GM18870 (cell line): ENCODE measurements at regions not wholly inside any gene's neighbourhood (a gene's known extent, or its start where the extent isn't known, plus 50 kb on each side); places are given as distances from the start of the nearest gene placed in this dataset.

Experiments used
- ATAC-seq: cut with Tn5 transposase; IDR thresholded peaks from one replicate; pipeline ENCODE4 v1.9.1; 2021; ENCODE audit warnings: moderate library complexity; ENCODE audit not compliant: unreplicated experiment

DNA sequence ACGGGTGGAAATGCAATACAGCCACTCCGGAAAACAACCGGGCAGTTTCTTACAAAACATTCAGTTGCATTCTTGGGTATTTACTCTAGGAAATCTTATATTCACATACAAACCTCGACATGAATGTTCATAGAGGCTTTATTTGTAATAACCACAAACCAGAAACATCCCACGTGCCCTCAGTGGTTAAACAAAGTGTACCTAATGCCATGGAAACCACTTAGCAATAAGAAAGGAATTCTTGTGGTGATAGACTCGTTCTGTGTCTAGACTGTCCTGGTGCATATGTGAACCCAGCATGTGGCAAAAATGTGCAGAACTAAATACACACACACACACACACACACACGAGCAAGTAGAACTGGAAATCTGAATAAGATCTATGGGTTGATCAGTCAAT lies 1073.3 kb downstream of the TBC1D22A start:
- ATAC-seq = no peak

DNA sequence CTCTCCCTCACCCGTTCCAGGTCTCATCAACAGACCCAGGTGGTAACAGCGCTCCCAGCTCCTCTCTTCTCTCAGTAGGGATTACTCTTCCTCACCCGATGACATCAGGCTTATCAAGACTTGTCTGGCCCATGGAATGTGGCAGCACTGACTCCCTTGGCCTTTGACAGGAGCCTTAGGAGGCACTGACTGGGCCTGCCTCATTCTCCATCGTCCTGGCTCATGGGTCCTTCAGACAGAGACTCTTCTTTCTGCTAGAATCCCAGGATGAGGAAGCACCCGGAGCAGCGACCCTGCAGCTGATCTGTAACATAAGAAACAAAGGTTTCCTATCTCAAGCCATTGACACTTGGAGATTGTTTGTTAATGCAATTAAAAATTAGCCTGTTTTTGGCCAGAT lies 1063.6 kb downstream of the TBC1D22A start:
- ATAC-seq = no peak

DNA sequence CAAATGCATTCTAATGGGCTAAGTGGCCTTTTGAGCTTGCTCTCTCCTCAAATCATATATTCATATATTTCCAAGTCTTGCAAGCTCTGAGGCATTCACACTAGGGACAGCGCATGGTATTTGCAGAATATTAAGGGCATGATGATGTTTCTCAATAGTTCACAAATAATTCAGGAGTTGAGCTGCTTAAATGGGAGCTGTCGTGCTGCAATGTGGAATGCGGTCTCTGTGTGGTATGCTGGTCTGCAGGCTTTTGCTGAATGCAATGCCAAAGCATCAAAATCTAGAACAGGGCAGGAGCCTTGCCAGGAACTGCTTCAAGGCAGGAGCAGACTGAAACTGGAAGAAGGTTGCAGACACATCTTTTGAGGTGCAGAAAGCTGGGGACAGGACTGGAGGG lies 1060.0 kb downstream of the TBC1D22A start:
- no peak for ATAC-seq

DNA sequence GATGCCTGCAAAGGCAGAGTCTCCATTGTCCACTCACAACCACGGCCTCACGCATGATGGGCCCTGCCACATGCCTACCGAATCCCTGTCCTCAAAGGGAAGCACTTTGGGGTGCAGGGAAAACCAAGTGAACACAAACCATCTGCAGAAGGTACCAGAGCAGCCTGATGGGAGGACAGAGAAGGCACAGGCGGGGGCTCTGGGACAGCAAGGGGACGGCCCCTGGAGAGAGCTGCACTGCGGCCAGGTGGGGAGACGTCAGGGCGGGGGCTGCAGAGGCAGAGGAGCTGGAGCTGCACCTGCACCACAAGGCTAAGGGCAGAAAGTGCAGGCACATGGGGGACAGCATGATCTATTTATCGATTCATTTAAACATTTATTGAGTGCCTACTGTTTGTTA lies 1056.0 kb downstream of the TBC1D22A start:
- ATAC-seq = no peak

DNA sequence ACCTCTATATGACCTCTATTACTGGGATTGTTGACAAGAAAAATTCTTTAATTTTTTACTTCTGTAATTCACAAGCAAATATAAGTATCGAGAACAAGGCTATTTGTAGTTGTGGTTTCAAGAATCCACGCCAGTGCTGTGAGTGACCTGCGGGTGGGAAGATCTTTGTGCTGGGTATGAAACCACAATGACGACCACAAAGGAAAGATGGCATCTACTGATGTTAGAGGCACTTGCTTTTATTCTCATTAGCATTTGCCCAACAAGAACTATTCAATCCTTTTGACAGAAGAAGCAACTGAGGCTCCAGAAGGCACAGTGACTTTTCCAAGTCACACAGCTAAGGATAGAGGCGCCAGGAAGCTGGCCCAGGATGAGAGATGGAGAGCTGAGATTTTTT lies 1054.9 kb downstream of the TBC1D22A start:
- ATAC-seq = no peak

DNA sequence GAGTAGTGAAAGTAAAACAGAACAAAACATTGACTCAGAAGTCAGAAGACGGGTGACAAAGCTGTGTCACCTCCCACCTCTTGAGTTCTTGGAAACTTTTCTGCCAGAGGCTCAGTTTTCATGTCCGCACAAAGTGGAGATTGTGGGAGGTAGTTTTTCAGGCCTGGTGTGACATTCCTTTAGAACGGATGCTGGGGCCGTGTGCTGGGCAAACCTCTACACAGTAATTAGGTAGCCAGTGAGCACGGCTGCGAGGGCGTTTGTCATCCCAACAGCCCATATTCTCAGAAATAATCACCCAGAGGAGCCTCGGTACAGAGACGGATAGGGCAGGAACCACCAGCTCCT lies 1054.4 kb downstream of the TBC1D22A start:
- ATAC-seq = no peak

DNA sequence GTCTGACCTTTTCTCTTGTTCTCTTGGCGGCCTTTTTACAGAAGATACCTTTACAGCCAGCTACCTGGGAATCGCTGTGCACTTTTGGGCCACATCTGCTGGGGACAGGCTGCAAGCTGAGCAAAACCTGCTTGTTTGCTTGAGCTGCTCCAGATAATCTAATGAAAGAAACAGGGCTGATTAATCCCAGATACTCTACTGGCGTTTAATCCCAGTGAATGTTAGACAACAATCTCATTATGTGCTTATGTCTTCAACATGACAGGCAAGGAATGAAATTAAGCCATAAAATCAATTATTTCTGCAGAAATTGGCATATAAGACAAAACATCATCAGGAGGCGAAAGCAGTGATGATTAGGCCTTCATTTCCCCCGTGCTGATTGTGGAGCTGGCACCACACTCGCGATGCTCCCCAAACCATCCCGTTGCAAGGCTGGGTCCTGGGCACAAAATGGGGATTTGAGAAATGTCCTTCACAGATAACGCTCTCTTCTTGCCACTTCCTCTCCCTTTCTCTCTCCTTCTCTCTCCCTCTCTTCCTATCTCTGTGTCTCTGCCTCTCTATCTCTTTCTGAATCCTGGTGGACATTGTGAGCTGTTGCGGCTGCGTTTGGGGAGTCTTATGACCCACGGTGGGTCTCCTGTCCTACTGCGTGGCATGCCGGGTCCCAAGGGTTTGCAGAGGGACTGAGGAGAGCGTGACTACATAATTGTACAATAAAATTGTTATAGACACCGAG lies 1053.8 kb downstream of the TBC1D22A start:
- no peak for ATAC-seq

DNA sequence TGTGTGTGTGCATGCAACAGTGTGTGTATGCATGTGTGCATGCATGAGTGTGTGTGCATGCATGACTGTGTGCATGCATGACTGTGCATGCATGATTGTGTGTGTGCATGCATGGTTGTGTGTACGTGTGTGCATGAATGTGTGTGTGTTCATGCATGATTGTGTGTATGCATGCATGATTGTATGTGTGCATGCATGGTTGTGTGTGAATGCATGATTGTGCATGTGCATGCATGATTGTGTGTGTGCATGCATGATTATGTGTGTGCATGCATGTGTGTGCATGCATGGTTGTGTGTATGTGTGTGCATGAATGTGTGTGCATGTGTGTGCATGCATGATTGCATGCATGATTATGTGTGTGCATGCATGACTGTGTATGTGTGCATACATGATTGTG lies 1052.0 kb downstream of the TBC1D22A start:
- no peak for ATAC-seq

DNA sequence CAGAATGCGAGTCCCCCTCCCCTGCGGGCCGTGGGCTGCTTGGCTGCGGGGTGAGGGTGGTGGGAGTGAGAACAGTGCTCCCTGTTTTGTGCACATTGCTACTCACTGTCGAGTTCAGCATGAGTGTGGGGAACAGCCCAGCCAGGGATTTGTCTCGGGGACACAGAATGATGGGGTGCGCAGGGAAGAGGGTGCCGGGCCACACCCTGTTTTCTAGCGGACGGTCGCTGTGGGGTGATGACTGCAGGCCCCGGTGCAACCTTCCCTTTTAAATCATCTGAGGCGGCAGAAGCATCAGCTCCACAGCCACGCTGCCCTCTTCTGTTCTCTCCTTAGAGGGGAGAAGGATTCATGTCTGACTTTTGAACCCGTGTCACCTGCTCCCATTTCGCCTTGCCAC lies 1051.2 kb downstream of the TBC1D22A start:
- no peak for ATAC-seq

DNA sequence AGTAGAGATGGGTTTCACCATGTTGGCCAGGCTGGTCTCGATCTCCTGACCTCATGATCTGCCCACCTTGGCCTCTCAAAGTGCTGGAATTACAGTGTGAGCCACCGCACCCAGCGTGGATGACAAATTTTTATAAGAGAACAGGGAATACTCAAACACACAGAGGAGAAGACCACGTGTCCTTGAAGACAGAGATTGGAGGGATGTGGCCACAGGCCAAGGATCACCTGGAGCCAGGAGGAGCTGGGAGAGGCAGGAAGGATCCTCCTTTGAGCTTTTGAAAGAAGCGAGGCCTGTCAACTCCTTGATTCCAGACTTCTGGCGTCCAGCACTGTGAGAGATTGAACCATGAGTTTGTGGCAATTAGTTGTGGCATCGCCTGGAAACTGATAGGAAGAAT lies 1049.5 kb downstream of the TBC1D22A start:
- no peak for ATAC-seq

DNA sequence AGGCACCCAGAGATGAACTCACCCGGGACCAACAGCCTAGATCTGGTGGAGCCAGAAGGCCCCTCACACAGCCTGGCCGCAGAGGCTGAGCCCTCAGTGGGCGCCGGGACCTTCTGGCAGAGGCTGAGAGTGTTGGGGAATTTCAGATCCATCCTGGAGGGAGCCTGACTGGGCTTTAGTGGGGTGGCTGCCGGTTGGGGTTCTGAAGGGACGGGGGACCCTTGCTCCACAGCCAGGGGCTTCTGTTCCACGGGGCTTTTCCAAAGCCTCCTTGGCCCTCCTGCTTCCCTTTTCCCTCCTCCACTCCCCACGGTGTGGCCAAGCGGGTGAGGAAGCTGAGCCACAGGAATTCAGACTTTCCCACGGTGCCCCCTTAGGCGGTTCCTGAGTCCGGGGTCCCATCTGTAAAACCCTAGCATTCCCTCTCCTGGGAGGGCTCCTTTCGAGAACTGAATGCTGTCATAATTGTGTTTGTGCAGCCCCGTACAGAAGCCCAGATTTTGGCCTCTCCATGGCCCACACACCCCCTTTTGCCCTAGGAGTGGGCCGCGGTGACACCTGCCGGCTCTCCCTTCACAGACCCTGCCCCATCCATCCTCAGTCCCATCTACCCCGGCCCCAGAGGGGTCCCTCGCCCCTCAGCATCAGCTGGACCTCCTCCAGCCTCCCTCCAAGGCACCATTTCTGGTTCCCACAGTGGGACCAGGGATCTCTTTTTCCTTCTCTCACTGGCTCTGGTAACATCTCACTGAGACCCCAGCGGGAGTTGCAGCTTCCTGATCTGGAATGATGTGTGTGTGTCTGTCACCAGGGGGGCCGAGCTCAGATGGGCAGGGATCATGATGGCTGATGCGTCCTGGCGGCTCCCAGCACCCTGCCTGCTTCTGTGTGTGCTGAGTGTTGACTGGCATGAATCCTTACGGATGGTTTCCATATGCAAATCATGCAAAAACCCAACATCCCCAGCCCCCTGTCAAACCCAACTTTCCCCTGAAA lies 1048.4 kb downstream of the TBC1D22A start:
- ATAC-seq = no peak

DNA sequence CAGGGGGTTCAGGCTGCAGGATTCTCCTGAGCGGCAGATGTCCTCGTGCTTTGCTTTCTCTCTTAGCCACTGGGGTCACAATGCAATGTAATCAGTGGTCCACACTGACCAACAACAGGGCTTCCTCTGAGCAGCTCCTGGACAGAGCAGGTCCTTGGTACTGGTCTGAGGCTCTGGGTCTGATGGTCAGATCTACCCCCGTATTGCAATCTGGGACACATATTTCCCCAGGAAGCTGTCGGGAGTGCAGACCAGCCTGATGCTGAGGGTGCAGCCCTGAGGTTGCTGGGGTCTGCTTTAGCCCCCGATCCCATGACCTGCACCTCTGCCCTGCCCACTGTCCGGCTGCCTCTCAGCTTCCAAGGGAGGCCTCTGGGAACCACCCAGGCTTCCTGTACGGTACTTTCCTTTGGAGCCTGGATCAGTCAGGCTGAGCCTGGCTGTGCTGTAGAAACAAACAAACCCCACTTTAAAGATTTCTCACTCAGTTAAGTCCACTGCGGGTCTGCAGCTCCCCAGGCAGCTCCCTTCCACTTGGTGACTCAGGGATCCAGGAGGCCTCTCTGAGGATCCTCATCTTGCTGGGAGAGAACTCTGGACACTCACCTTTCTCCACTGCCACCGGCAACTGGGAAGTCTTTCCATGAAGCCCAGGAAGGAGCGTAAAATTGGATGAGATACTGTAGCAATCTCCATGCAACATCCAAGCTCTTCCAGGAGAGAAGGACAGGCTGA lies 1046.6 kb downstream of the TBC1D22A start:
- ATAC-seq = no peak

DNA sequence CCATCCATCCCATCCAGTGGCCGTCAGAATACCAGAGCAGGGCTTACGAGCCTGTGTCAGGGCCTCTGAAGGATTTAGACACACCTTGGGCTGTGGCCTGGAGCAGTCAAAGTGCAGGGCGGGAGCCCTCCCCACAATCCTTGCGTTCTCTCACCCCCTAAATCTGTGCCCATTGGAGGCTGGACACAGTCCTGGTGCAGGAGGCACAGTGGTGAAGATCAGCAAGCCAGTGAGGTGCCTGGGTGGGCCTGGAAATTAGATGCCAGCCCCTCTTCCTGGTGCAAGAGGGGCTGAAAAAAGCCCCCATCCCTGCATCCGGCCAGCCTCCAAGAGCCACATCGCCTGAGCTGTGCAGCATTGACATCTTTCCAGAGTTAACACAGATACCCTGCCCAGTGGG lies 1045.8 kb downstream of the TBC1D22A start:
- ATAC-seq = no peak

DNA sequence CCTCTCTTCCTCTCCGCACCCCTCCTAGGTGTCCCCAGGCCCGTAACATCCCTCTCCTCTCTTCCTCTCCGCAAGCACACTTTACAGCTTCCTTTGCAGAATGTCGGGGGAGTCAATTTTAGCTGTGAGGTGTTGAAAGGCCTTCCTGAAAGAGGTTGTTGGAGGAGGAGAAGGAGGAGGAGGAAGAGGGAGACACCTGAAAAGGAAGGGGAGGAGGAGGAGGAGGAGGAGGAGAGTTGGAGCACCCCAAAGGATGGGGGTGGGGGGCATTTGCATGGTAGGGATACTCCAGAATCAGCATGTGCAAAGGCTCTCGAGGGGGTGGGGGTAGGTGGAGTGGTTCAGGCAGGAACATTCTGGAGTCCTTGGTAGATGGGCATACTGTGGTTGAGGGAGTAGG lies 1045.1 kb downstream of the TBC1D22A start:
- ATAC-seq = no peak

DNA sequence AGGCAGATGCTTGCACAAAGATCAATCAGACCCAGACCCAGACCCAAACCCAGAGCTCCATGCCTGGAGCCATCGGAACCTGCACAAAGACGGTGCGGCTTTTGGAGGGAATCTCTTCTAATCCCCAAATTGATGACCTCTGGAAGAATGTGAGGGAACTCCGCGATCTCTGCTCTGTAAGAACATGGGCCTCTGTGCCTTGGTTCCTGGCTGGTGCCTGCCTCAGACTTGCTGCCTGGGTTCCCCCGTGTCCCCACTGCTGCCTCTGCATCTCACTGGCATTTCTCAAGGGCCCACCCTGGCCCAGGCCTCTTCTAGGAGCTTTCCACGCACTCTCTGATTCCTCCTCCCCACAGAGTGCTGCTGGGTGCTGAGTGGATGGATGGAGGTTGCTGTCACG lies 1044.4 kb downstream of the TBC1D22A start:
- no peak for ATAC-seq

DNA sequence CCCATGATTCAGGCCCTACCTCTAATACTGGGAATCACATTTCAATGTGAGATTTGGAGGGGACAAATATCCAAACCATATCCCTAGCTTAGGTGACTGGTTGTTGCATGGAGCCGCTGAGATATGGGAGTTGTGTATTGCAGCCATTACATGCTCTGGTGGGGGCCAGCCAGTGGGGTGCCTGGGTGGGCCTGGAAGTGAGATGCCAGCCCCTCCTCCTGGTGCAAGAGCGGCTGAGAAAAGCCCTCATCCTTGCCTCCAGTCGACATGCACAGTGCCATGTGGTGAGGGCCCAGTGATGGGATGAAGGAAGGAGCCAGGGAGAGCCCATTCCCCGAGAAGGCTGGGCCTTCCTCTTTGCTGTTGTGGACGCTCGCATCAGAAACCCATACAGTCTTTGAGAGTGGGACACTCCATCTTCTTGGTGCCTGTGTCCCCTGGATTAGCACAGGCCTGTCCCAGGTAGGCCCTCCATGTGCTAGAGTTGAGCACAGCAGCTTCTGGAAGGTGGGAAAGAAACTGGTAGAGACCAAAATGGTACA lies 1043.0 kb downstream of the TBC1D22A start:
- ATAC-seq = no peak

DNA sequence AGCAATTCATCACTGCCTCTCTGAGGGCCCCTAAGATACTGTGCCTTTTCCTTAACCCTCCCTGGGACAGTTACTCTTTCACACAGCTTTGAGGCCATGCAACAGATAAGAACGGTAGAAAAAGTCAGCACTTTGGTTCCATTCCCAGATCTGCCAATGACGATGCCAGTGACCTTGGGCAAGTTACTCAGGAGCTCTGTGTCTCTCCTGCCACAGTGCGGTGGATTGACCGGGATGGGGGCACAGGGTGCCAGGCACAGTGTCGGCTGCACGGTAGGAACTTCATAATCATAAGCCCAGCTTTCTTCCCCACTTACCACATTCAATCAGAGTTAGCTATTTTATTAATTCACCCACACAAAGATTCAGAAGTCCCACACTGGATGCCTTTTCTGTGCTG lies 1041.8 kb downstream of the TBC1D22A start:
- no peak for ATAC-seq

DNA sequence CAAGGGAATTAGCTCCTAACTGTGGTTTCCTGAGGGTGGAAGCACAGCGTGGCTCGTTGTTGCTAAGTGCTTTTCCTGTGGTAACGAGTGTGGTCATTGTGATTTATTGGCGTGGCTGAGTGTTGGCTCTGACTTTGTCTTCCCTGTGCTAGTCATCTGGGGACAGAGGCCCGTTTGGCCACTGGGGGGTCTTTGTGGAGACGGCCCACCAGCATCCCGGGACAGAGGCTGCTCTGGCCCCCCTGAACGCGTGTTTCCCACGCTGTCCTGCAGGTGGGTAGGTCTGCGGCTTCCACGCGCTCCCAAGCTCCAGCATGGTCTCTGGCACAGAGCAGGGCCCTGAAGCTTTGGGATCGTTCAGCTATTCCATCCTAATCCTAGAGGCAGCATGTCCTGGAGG lies 1040.0 kb downstream of the TBC1D22A start:
- ATAC-seq = no peak

DNA sequence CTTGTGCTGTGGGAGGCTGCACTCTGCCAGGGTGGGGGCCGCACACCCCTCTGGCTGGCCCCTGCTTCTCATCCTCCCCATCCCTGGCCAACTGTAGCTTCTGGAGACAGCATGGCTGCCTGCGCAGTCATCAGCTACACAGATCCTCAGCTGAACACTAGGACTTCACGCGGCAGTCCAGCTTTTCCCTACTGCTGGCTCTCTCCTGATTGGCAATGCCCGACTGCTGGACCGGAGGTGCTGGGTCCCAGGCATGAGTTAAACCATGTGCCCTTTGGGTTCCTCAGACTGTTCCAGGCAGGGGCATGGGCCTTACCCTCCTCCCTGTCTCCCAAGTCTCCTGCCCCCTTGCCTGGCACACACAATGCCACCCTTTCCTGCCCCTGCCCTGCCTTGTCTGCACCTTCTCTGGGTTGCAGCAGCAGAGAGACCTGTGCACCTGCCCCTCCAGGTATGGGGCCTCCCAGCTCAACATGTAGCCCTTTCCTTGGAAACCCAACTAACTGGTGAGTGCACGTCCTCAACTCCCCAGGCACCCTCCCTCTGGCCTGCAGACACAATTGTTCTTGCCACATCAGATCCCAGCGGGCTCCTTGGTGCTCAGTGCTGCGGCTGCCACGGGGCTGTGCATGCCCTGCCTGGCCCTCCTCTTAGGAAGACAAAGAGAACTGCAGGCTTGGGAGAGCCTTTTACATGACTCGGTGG lies 1039.2 kb downstream of the TBC1D22A start:
- no peak for ATAC-seq

DNA sequence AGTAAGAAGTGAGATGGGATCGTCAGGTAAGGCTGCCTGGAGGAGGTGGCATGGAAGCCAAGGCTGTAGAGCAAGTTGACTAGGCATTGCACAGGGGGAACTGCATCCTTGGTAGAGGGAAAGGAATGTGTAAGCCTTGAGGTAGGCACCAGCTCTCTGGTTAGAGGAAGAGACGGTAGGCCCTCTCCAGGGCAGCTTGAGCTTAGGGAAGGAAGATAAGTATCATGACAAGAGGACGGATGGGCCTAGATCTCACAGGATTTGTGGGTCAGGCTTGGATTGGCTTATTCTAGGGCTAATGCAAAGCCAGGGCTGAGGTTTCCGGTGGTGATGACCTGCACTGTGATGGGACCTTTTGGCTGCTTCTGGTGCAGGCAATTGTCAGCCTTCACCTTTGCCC lies 1035.8 kb downstream of the TBC1D22A start:
- ATAC-seq = no peak
